NCI-H69 (cell line): ENCODE measurements at regions not wholly inside any gene's neighbourhood (a gene's known extent, or its start where the extent isn't known, plus 50 kb on each side); places are given as distances from the start of the nearest gene placed in this dataset.

ENCODE experiments used
- DNase-seq: peaks from one replicate; lab custom pipeline; 2025; lab: John Stamatoyannopoulos, UW

DNA sequence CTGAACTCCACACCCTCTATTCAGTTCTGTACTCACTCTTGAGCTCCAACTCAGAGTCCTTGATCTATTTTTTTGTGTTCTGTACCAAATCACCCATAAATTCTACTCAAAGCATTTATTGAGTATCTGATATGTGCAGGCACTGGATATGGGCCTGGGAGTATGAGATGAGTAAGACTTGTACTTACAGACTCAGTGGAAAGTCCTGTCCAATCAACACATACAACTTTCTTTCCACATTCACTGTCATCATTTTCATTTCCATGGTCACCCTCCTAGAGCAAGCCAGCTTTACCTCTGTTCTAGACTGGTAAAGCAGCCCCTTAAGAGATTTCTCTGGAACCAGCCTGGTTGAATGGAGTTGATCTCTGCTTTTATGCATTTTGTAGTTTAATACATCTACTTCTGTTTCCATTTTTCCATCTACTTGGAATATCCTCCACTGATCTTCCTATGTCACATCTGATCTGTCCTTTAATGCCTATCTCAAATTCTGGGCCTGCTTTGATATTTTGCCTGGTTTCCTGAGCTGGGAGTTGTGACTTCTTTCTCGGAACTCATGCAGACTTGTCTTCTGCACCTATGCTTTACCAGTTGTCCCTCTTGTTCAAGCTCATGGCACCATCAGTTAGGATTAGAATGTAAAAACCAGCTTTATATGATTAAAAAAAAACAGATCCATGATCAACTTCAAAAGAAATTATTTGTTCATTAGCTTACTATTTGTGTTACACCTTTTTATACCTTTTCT lies 96.9 kb upstream of the GLS start:
- DNase-seq = no peak

DNA sequence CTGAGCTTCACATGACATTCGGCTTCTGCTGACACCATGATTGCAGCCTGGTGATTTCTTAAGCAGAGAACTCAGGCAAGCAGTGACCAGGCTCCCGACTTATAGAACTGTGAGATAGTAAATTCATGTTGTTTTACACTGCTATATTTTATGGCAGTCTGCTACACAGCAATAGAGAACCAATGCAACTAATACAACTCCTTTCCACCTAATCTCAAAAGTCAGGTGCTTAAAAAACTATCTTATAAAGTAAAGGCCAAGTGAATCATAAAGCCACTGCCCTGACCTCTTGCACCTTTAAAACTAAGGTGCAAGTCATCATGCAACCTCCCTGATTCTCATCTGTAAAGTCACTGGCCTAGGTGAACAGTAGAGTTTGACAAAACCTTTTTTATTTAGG lies 95.3 kb upstream of the GLS start:
- DNase-seq = no peak

DNA sequence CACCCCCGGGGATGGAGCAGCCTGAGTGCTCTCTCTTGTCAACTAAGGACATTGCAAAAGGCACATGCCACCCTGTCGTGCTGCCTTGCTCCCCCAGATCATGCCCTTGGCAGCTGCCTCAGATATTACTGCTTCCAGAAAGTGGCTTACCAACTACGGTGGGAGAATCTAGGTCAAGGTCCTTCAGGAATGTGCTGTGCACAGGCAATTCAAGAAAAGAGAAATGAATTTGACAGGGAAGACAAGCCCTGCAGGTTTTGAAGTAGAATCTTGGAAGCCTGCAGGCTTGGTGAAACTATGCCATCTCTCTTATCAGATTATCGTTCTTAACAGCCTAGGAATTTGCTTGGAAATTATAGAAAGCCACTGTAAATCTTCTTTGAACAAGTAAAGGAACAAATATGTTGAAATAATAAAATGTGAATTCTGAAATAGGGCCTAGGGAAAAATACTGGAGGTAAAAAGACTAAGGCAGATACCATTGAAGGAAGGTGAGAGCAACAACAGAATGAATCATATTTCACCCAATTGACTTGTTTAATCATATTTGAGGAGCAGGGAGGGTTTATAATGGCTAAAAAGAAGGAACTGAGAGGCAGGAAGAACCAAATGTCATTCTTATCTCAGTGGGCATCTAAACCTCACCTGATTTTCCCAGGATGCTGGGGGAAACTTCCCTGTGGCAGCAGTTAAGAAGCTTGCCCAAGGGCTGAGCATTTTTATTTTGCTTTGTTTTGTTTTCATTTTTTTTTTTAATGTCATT lies 94.0 kb upstream of the GLS start:
- peak; percentile 12 for DNase-seq

DNA sequence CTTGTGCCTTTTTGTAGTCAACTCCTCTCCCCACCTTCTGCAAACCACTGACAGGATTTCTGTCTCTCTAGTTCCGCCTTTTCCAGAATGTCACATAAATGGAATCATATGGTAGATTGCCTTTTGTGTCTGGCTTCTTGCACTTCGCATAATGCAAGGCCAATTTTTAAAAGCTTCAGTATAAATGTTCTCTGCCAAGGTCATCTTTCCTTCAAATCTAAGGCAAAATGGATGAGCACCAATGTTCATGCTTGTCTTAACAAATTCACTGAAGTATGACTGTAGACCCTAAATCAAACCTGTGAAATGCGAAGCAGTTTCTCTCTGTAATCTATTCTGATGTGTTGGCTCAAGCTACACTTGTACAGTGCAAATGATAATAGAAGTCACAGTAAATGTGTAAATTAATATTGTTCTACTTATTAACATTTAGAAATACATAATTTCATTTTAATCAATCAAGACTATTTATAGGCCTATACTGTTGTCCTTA lies 92.8 kb upstream of the GLS start:
- DNase-seq = no peak

DNA sequence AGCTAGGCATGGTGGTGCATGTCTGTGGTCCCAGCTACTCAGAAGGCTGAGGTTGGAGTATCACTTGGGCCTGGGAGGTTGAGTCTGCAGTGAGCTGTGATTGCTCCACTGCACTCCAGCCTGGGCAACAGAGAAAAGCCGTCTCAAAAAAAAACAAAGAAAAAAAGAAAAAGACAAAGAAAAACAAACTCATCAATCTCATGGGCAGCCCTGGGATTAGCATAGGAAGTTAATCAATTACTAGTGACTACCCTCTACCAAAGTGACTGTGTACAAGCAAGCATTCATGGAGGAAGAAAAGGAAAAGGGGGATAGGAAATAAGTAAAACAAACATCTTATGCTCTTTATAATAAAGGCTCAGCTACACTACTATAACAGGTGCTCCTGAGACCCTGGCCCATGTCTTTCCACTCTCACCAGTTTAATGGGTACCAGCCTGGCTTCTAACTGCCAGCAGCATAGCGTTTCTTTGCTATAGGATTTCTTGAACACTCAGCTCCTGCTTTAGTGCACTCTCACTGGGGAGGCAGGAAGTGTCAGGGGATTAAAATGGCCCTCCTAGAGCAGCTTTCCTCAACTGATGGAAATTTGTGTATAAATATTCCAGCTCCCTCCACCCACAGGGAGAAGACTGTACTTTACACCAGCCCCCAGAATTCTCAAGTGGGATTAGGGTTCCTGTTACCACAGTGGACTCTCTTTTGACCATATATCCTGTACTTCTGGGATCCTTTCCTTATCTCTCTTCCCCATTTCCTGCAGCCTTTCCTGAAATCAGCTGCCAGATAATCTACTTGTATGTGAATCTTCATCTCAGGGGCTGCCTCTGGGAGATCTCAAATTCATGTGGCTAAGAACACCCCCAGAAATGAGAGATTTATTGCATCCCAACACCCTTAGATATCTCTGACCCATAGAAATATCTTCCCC lies 91.3 kb upstream of the GLS start:
- peak; percentile 19 for DNase-seq

DNA sequence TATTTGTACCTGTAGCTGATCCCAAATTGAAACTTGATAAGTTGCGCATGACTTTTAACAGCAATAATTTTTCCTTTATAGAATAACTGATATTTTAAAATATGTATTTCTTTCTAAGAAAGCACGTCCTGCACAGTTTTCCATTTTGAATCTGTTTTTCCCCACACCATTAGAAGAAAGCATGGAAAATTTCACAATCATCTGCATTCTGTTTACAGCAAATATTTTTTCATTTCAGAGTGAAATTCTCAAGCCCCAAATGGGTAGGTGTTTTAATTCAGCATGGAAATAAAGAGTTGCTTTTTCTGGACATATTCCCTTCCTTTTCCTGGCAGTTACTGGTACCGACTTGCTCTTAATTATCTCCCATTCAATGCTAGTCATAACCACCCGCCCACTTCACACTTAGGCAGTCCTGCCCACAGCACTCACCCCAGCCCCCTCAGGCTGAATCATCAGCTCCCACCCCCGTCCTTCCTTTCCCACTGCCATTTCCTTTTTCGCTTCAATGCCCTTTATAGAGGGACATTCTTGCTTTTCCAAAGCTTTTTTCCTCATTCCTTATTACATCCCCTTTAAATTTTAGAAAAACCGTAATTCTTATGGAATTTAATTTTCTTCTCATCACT lies 89.2 kb upstream of the GLS start:
- peak; percentile 91 for DNase-seq

DNA sequence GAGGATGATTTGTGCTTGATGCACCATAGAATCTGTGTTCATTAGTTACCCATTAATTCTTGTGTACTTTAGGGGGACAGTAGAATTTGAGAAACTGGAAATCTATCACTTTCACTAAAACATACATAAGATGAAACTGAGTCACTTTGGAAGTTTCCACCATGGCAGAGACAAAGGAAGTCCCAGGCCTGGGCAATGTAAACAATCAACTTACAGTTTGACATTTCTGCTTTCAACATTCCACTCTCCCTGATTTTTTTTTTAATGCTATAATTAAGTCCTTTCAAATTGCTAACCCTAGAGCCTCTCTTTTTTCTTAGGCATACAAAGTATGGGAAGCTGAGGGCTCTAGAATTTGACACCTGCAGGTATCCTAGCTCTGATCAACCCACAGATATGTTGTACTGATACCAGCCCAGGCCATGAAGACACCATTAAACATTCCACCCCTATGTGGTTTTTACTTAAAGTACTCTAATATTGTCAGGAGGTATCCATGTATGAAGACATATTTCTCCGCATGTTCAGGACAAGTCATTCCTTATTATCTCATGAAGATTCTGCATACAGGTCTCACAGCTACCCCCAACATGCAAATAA lies 88.5 kb upstream of the GLS start:
- peak; percentile 63 for DNase-seq

DNA sequence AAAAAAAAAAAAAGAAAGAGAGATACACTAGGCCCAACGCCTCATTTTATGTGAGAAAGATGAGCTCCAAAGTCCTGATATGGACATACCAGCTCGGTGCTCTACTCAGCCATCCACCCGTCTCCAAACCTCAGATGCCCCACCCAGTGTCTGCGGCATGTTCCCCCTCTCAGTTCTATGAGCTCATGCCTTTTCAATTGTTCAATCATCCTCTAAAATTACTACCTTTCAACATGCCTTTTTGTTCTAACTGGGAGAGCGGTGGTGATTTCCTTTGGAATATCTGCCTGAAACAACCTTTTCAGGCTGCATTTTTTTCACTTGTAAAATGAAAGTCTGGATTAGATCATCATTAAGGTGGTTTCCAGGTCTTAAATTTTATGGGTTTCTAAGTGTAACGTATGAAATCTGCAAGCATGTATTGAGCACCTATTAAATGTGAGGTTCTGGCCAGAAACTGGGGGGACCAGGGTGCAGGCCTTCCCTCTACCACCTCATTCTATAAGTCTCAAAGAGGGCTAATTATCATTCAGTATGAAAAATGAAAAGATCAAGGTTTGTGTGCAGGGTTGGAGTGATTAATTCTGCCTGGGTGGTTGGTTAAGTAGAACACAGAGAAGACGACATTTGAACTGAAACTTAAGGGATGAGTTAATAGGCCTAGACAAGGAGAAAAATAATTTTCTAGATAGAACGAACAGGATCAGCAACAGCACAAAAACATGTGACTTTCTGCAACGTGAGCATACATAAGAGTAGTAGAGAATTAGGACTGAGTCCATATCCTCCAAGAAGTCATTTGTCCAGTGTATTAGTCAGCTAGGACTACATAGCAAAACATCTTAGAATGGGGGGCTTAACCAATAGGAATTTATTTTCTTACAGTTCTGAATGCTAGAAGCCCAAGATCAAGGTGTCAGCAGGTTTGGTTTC lies 87.4 kb upstream of the GLS start:
- peak; percentile 92 for DNase-seq

DNA sequence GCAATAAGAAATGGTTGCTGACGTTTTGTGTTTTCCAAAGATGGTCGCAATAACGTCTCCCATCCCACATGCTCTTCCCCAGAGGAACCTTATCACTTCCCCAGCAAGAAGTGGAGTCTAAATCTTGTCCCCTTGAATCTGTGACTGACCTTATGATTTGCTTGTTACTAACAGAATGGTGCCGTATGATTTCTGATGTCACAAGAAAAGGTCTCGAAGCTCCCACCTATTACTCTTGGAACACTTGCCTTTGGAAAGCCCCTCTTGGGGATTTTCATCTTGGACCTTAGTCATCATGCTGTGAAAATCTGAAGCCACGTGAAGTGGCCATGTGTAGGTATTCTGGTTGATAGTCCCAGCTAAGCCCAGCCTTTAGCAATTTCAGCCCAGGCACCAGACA lies 86.2 kb upstream of the GLS start:
- no peak for DNase-seq

DNA sequence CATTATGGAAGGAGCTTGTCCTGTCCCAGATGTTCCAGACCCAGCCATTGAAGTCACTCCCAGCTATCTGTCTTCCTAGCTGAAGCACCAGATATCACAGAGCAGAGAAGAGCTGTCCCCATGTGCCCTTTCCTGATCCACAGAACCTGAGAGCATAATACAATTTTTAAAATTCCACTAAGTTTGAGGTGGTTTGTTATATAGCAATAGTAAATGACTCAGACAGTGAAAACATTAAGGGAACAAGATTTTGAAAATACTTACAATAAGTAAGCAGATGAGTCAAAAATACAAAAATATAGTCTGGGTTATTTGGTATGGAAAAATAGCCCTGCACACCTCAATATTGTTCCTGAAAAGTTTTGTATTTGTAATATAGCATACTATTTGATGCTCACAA lies 85.8 kb upstream of the GLS start:
- DNase-seq = no peak

DNA sequence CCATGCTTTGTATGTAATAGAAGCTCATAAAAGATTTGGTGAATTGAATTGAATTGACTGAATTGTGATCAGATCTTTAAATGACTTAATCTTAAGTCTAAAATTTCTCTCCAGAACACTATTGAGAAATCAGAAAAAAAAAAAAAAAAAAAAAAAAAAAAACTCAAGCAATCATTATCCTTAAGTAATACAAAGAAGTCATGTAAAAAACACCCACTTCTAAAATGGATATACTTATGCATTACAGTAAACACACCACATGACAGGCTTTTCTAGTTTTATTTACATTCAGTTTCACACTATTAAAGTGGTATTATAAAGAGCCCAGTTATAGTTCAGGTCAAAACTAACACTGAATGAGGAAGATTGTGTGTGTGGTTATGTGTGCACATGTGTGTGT lies 84.9 kb upstream of the GLS start:
- DNase-seq = no peak

DNA sequence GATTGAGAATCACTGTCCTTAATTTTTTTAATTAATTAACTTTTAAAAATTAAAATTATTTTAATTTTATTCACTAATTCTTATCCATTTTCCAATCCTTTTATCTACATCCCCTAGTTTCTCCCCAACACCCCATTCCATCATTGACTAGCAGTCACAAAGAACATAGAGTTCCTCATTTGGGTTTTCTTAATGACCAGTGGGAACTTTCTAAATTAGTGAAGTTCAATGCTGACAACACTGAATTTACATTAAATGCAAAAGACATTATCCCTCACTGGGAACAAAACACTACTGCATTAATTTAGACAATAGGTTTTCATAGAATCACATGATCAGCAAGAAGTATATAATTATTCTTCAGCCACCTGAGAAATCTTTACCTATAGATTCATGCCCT lies 80.6 kb upstream of the GLS start:
- no peak for DNase-seq

DNA sequence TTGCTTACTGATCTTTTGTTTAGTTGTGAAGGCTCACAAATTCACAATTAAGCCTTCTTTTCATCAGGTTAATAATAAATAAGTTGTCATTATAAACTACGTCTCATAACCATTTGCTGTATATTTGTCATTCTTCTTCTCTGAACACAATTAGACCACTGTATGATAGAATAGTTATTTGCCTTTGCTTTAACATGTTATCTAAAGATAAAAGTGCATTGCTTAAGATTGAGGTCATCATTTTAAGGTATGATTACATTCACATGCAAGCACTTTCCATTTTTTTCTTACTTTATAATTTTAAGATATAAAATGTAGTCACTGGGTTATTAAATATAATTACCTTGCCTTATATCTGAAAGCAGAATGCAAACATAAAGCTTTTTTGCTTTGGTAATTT lies 80.1 kb upstream of the GLS start:
- peak; percentile 13 for DNase-seq

DNA sequence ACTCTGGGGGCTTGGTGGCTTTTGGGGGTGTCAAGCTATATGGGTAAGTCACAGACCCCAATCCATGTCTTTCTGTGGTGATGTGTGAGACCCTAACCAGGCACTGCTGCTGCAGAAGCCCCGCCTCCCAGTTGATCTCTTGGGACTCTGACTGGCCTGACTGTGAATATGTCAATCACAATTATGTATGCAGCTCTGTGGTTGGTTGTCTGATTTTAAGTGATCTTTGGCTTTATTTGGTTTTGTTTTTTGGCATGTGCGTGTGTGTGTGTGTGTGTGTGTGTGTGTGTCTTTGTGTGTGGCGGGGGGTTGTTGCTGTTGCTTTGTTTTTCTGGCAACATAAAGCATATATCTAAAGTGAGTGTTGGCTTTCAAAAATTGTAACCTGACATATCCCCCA lies 78.5 kb upstream of the GLS start:
- peak; percentile 86 for DNase-seq

DNA sequence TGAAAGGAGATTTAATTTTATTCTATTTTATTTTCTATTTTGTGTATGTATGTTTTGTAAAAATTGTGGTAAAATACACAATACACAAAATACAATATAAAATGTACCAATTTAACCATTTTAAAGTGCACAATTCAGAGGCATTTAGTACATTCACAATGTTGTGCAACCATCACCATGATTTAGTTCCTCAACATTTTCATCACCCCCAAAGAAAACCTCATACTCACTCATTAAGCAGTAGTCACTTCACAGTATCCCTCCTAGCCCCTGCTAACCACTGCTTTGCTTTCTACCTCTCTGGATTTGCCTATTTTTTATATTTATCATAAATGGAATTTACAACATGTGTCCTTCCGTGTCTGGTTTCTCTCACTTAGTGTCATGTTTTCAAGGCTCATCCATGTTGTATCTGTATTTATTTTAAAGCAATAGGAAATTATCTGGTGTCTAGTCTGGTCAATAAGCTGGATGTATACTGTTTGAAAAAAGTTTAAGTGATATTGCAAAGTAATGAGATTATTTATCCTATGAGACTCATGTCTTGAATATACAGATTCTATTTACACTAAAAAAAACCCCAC lies 77.9 kb upstream of the GLS start:
- DNase-seq = peak; percentile 3

DNA sequence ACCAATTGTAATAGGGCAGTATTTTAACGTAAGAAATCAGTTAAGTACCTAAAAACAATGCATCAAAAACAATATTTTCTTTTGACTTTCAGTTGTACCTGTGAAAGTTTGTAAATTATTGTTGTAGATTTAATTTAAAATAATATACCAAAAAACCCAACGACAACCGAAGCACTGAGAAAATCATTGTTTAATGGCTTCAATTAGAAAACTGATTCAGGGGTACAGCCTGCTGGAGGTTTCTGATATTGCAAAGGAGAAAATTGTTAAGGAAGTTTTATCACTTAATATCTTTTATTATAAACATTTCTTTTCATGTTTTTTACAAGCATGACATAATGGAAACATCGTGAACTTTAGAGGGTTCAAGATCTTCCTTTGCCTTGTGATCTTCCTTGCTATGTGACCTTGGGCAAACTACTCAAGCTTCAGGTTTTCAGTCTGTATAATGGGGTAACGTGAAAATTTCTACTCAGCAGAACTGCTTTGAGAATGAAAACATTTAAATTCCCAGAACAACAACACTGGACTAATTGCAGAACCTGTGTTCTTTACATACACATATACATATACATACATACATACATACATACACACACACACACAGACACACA lies 76.3 kb upstream of the GLS start:
- DNase-seq = peak; percentile 43

DNA sequence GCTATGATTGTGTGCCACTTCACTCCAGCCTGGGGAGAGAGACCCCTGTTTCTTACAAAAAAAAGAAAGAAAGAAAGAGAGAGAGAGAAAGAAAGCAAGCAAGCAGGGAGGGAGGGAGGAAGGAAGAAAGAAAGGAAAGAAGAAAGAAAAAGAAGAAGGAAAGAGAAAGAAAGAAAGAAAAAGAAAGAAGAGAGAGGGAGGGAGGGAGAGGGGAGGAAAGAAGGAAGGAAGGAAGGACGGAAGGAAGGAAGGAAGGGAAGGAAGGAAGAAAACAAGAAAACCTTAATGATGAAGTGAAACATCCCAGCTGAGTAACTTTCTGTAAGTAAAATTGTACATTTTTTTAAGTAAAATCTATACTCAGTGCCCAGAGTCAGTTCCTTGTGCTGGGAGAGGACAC lies 75.5 kb upstream of the GLS start:
- DNase-seq = no peak

DNA sequence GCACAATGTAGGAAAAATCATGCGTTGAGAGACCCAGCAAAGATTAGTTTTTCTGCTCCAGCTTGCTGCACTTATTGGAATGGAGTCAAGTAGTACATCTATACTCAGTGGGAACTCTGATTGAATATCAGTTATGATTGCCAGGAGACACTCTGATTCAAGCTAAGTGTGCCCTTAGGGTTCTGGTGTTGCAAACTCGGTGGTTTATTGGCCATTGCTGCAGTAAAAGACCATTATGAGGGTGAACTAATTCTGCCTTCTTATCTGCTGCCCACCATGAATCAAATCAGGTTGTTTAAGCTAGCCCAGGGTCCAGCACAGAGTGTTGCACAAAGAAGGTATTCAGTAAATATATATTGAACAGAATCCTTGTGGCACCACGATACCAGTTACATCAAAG lies 74.8 kb upstream of the GLS start:
- no peak for DNase-seq

DNA sequence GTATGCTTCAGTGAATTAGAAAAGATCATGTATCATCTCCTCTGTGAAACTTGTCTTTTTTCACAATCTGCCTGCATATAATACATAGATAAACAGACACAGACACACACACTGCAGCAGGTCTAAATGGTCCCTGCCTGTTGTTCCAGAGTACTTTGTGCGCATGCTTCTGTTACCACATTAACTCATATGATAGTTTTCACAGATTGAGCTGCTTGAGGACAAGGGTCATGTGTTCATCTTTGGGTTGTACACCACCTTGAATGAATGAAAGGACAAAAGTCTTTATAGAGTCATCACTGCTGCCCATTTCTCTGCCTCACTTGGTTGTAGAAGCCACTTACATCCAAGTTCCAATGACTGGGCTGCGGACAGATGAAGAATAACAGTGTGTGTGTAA lies 72.7 kb upstream of the GLS start:
- DNase-seq = no peak
